NCI-H1436 treated with DMSO at 0.1 percent for 48 hours (cell line): ENCODE measurements at regions not wholly inside any gene's neighbourhood (a gene's known extent, or its start where the extent isn't known, plus 50 kb on each side); places are given as distances from the start of the nearest gene placed in this dataset.
"Not testable (repeated sequence)": the region's sequence is repeated elsewhere in the genome, so short reads cannot be mapped to it uniquely, and the experiment has no call there.

Experiments
- DNase-seq: peaks from one replicate; lab custom pipeline; 2025; lab: John Stamatoyannopoulos, UW

DNA sequence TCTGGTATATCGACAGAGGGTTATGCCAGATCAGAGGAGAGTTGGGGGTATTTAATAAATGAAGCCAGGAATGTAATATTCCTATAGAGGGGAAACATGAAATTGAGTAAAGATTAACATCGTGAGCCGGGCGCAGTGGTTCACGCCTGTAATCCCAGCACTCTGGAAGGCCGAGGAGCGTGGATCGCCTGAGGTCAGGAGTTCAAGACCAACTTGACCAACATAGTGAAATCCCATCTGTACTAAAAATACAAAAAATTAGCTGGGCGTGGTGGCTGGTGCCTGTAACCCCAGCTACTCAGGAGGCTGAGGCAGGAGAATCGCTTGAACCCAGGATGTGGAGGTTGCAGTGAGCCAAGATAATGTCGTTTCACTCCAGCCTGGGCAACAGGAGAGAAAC, 112.4 kb upstream of the ZNF184 start:
- not testable (repeated sequence) for DNase-seq

DNA sequence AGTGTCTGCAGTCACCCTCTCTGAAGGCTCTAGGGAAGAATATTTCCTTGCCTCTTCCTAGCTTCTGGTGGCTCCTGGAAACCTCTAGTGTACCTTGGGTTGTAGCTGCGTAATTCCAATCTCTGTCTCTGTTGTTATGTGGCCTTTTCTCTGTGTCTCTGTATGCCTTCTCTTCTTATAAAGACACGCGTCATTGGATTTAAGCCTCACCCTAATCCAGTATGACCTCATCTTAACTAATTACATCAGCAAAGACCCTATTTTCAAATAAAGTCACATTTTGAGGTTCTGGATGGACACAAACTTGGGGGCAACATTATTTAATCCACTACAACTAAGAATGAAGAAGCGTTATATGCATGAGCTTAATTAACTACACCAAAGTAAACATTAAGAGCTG, 111.4 kb upstream of the ZNF184 start:
- DNase-seq, result no peak

DNA sequence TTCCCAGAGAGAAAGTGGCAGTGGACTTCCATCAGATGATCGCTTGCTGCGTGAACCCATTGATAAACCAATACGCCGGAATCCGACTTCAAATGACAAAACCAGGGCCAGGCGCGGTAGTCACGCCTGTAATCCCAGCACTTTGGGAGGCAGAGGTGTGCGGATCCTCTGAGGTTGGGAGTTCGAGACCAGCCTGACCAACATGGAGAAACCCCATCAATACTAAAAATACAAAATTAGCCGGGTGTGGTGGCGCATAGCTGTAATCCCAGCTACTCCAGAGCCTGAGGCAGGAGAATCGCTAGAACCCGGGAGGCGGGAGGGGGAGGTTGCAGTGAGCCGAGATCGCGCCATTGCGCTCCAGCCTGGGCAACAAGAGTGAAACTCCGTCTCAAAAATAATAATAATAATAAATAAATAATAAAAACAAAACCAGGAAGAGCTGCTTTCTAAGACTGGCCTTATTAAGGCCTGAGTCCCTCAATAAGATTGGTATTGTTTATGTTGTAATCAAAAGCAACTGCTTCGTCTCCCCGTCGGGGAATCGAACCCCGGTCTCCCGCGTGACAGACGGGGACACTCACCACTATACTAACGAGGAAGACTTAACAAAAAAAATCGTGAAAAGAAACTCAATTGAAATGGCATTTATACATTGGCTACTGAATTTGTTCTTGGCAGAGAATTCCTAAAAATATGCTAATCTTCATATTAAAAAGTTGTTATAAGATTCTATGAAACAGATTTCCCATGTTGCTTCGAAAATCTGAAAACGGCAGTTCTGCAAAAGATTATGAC, 110.2 kb upstream of the ZNF184 start:
- no peak for DNase-seq

DNA sequence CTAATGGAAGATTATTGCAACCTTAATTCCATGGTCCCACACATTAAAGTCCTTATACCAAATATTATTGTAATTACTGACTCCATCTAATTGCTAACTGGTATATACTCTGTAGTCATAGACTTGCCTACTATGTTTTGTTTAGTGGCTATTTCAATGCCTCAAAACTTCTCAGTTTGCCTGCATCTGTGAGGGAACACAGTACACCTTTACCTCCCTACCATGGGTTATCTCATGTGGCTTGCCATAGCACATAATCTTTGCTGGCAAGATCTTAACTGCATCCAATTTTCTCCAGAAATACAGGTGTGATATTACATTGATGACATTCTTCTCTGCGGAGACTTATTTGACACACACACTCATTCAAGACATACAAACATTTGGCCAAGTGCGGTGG, 107.1 kb upstream of the ZNF184 start:
- DNase-seq, result no peak

DNA sequence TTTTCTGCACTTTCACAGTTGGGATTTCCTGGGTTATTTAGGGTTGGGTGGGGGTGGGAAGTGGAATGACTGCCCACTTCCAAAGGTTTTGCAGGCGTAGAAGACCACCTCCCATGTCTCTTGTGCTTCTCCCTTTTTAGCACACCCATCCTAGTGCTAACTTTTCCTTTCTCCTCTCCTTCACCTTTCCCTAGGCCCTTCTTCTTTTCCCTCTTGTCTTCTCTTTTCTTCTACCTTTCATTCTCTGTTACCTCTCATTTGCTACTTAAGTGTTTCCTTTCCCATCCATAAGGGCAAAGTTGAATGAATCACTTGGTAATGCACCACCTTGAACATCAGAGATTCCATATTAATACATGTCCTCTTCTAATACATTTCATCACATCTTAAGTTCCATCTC, 105.0 kb upstream of the ZNF184 start:
- no peak for DNase-seq

DNA sequence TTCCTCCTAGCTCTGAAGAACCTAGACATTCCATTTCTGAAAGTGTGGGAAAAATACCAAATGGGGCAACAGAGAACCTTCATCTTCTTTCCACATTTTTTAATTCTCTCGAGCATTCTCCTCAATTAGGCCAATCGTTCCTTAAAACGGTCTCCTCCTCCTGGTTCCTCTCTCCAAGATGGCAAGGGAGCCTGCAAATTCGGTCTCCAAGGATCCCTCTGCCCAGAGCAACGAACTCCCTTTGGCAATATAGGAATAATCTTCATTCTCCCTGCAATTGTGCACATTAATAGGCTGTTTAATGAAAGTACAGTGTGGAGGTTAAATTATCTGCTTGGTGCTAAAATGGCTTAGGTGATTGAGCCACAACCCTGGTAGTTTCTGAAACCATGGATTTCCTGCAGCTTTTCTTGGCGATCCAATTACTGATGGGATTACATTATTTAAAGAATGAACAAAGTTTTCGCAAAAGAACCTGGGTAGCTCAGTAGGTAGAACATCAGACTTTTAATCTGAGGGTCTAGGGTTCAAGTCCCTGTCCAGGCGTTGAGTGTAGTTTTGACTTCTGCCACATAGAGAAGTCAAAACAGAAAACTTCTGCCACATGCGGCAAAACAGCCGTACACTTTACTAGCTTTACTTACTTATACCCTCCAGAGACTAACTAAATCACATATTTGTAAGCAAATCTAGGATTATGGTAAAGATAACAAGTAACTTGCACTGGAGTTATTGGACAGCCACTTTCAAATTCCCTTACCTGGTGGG, 102.9 kb upstream of the ZNF184 start:
- no peak for DNase-seq

DNA sequence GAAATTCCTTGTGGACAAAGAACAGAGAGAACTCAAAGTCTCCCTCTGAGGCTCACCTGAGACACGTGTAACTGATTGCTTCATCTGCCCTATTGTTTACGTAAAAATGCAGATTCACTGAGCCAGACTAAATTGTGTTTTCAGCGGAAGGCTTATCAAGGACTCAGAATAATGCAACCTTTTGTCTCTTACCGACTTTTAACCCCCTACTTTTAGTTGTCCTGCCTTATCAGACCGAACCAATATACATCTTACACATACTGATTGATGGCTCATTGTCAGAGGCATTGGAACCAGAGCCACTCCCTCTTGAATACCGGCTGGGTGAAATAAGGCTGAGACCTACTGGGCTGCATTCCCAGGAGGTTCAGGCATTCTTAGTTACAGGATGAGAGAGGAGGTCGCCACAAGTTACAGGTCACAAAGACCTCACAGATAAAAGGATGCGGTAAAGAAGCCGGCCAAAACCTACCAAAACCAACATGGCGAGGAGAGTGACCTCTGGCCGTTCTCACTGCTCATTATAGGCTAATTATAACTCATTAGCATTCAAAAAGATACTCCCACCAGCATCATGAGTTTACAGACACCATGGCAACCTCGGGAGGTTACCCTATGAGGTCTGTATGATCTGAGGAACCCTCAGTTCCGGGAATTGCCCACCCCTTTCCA, 95.5 kb upstream of the ZNF184 start:
- DNase-seq, result no peak

DNA sequence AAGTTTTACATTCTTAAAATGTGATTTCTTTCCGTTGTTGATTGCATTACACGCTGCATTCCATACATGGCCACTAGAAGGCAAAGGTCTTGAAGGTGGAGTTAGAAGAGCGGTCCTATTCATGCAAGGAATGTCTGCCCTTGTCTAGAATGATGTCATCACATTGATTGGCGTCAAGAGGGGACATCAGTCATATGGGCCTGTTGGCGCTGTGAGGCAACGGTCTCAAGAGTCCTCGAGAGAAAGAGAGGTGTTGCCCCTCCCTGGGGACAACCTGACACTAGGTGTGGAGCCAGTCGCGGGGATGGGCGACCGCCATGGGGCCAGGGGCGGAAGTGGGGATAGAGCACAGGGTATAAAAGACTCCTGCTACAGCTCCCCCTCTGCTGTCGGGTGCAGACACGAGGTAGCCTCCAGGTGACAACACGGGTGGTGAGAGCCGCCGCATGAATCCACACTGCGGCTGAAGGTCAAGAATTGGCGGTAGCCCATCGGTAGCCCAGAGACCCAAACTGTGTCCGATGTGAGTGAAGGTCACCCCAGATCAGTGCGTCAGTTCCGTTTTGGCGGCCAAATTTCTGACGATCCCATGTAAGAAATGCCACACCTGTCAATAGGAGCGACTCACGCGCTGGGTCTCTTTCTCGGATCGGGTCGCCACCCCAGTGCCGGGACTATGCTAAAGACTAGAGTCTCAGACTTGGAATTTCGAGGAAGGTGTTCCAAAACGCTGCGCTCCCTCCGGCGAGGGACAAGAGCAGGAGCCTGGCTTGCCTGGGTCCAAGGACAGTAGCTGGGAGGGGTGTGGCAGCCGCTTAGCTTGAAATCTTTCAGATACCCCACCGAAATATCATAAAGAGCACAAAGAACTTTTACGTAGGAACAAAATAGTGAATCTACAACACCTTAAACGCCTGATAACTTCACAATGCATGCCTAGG, 93.2 kb upstream of the ZNF184 start:
- DNase-seq, result no peak

DNA sequence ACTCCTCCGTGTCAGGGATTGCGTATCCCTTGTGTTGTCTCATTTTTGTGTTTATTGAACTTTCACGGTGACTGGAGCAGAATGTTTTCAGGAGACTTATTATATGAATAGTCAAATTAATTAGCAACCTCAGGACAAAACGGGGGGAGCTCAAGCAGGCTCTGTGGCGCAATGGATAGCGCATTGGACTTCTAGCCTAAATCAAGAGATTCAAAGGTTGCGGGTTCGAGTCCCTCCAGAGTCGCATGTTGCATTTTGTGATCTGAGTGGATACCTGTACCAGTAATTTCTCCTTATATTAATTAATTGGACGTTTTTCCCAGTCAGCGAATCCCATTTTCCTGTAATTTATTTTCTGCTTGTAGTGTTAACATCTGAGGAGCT, 89.1 kb upstream of the ZNF184 start:
- no peak for DNase-seq

DNA sequence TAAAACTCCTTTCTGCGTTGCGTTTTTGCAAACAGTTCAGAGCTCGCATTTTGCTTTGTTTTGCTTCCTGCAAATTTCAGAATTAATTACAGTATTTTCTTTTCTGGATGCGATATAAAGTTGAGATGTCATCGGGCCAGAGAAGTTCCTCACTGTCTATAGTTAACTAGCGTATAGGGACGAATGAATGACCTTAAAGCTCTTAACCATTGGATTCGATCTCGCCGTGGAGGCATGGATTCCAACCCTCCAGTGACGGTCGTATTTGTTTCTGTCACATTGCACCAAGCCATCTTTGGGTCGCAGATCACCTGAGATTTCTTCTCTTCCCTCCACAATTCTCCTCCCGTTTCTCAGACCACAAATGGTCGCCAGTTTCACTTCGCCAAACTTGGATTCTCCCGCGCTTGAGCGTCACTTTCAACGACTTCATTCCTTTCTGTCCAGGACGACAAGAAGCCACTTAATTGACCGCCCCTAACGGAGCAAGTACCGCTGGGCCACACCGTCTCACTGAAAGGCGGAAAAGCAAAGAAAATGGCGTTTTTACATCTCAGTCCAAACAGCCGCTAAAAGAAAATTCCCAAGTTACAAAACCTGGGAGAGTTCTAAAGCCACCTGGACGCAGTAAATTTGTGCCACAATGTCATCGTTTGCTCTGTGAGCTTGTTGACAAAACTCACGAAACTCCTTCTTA, 85.3 kb upstream of the ZNF184 start:
- no peak for DNase-seq

DNA sequence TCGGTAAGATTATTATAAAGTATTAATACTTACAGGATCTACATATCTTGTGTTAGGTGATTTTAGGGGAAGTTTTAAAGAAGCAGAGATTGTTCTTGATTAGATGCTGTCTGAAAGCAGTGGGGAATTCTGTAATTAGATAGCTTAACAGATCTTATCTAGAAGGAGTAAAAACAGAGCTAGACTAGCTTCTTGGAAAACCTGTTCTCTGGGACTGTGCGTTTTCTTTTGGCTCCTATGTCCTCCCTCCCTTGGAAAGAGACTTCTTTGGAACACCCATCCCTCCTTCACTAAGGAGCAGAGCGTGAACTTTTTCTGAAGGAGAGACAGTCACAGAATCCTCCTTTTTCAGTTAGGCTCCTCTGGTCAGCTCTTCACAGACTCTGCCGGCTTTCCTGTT, 83.5 kb upstream of the ZNF184 start:
- no peak for DNase-seq

DNA sequence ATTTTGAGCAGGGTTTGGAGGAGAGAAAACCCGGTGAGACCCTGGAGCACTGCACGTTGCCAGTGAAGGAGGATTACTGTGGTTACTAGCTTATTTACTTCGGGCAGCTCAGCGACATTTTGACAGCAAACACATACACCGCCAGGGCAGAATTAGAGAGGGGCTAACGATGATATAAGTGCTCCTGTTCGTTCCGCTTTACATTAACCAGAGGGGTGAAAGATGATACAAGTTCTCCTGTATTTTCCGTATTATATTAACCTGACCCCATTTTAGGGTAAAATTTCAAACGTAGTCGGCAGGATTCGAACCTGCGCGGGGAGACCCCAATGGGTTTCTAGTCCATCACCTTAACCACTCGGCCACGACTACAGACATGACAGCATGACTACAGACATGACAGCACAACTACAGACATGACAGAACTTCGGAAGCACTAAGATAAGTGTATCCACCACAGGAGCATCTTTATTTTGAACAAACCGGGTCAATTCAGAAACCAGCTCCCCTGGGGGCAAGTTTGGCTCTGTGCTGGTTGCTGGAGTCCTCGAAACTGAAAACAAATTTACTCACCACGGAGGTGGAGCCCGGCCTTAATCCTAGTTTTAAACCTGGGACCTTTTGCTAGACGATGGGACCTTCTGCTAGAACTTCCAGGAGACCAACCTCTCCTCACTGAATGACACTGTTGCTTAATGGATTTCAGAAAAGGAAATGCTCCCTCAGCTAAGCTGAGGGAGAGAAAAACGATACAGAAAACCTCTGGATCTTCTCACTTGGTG, 80.4 kb upstream of the ZNF184 start:
- DNase-seq, result no peak

DNA sequence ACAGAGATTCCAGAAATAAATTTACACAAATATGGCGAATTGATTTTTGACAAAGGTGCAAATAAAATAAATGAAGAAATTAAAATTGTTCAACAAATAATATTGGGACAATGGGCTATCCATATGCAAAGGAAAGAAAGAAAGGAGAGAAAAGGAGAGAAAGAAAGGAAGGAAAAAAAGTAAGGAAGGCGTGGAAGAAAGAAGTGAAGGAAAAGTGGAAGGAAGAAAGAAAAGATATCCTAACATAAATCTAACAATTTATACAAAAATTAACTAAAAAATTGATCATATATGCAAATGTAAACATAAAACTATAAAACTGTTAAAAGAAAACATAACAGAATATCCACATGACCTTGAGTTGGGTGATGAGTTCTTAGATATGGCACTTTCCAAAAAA, 78.7 kb upstream of the ZNF184 start:
- DNase-seq, result no peak

DNA sequence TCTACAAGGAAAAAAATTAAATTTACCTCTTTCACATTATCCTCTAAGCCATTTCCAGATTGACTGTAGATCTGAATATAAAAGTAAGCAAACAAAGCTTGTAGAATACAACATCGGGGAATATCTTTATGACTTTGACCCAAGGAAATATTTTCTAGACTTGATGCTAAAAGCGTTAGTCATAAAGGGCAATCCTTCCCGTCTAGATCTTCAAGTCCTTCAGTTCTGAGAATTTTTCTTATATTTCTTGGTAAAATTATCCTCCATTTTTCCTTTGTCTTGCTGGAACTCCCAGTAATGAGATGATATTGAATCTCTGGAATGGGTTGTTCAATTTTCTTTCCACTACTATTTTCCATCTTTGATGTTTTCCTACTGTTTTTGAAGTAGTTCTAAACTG, 77.8 kb upstream of the ZNF184 start:
- DNase-seq, result no peak

DNA sequence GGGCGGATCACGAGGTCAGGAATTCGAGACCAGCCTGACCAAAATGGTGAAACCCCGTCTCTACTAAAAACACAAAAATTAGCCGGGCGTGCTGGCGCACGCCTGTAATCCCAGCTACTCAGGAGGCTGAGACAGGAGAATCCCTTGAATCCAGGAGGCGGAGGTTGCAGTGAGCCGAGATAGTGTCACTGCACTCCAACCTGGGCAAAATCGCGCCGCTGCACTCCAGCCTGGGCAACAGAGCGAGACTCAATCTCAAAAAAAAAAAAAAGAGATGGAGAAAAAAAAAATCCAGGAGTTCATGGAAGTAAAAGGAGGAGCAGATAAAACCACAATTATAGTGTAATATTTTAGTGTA, 76.3 kb upstream of the ZNF184 start:
- not testable (repeated sequence) for DNase-seq

DNA sequence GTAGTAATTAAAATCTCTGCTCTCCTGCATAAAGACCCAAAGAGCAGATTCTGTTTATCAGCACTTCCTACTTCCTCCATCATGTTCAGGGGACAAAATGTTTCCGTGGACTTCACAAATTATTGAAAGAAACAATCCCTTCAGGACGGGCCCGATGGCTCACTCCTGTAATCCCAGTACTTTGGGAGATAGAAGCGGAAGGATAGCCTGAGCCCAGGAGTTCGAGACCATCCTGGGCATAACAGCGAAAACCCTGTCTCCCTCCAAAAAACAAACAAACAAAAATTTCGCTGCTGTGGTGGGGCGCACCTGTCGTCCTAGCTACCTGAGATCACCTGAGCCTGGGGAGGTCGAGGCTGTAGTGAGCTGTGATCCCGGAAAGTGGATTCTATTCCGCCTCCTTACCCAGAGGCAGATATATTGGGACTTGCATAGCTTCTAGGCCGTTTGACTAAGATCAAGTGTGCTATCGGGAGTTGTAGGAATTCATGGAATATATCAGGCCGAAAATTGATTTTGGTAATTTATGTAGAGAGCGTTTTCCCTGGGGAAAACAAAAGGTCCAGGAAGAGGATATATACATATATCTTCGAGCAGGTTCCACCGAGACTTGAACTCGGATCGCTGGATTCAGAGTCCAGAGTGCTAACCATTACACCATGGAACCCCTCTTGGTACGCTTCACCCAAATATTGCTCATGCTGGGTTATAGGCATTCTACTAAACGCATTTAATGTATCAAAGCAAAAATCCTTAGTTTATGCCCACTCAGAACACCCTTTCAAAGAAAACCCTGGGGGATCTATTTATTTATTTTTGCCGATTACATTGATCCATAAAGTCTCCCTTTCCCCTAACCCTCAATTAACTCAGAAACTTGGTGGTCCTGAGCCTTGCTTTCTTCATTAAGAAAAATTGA, 74.5 kb upstream of the ZNF184 start:
- DNase-seq, result no peak

DNA sequence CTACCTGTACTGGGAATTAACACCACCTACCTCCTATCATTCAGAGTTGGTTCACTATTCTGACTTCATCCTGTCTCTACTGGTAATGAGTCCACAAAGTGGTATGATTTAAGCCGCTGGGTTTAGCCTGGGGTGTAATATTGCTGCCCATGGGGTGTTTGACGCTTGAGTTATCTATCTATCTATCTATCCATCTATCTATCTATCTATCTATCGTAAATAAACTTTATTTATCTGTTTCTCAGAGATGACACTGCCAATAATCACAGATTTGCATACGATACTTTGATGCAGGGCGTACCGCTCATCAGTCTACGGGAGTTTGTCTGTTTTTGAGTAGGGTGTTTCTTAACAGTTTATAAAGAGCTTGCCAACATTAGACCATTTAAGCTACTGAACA, 73.6 kb upstream of the ZNF184 start:
- DNase-seq, result no peak

DNA sequence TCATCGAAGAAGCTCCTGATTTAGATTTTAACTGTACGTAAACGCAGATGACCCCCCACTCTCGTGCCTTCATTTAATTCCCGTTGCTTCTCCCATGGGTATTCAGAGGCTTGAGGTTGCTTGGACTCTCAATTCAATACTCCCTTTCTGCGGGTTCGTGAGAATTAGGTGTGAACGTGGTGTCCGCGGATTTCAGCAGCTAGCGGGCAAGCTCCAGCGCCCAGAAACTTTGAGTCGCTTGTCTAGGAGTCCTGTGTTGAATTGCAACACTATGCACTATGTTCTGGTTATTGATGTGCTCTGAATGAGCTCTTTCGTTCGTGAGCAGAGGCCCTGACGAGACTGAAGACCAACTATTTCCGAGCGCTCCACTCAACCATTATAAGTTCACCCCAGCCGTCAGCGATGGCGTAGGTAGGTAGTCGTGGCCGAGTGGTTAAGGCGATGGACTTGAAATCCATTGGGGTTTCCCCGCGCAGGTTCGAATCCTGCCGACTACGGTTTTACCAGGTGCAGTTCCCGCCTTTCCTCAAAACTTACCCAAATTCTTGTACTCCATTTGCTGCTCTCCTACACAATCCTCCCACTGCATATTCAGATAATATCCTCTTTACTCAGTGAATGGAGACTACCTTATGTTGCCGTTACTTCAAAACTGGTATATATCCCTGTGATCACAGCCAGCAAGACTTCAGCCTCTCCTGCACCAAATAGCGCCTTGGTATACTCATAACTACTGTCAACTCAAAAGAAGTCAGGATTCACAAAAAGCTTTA, 72.6 kb upstream of the ZNF184 start:
- DNase-seq, result no peak
